GM21423 (cell line): ENCODE measurements at regions not wholly inside any gene's neighbourhood (a gene's known extent, or its start where the extent isn't known, plus 50 kb on each side); places are given as distances from the start of the nearest gene placed in this dataset.

Experiments used
- ATAC-seq: cut with Tn5 transposase; IDR thresholded peaks from one replicate; pipeline ENCODE4 v1.9.1; 2021; ENCODE audit warnings: mild to moderate bottlenecking, moderate library complexity; ENCODE audit not compliant: unreplicated experiment

DNA sequence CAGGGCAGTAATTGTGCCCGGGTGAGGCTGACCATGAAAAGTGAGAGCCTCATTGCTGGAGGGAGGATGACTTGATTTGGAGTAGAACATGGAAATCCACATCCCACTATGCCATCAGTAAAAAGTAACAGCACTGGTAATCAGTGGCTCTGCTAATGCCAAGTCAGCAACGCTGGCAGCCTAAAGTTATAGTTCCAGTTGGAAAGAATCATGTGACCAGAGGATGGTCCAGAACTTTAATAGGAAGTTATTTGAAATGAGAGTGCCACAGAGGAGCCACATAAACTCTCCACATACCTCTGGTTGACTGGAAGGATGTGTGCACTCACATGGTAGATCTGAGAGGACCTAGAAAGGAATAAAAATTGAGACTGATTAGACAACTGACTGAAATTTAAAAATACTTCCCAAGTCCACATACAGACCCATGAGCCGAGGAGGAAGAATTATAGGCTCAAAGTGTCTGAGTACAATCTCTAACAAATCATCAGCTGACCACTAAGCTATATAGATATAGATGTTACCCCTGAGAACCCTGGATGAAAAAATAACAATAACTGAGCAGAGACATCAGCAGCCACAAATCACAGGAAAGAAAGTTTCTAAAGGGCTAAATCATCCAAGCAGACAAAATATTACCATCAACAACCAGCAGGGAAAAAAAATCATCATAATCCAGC is 346.8 kb downstream of the STK39 start:
- ATAC-seq: no peak

DNA sequence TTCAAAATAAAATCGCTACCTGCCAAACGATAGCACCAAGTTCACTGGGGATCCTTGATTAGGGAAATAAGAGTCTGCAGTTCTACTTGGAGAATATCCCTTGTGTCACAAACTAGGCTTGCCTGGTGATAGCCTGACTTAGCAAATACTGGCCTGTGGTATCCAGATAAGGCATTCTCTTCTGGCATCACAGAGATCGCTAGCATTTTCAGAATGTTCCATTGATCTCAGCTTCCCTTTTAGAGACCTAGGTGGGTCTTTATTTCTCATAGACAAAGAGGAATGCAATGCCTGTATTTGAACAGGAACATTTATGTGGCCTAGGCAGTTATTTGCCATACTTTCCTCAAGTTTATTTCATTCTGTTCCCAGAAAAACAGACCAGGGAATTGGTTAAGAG is 349.1 kb downstream of the STK39 start:
- no peak for ATAC-seq

DNA sequence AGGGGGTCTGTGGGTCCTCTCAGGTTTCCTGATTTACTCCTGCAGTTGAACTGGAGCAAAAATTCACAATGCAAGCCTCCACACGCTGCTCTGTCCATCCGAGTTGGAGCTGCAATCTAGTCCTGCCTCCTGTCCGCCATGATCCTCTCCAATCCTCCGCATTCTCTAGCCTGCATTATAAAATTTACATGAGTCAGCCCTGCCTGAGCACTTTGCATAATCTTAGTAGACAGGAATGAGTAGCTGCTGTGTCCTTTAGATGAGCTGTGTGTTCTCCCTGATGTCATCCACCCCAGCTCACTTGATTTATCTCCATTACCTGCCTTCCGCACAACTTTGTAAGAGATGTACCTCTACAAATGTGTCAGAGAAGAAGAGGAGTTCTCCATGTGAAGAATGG is 355.6 kb downstream of the STK39 start:
- ATAC-seq: no peak

DNA sequence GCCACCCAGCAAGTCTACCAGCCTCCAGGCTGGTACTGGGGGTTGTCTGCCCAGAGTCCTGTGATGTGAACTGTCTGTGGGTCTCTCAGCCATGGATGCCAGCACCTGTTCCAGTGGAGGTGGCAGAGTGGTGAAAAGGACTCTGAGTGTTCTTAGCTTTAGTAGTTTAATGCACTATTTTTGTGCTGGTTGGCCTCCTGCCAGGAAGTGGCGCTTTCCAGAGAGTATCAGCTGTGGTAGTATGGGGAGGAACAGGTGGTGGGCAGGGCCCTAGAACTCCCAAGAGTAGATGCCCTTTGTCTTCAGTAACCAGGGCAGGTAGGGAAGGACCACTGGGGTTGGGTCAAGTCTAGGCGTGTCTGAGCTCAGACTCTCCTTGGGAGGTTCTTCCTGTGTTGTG is 356.7 kb downstream of the STK39 start:
- ATAC-seq: no peak

DNA sequence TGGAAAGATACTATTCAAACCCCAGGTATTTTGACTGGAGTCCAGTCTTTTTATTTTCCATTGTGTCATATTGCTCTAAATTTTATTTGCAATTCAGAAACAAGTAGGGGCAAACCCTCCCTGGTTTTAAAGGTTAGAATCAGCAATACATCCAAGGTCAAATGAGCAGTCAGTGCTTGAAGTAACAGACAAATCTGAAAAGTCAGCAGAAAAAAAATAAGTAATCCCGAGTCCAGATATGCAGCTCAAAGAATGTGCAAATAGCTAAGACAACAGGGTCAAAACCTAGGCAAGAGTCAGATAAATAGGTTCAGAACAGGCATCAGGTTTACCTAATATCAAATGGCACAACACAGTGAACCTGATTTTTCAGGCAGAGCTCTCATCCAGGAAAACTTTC is 367.0 kb downstream of the STK39 start:
- no peak for ATAC-seq

DNA sequence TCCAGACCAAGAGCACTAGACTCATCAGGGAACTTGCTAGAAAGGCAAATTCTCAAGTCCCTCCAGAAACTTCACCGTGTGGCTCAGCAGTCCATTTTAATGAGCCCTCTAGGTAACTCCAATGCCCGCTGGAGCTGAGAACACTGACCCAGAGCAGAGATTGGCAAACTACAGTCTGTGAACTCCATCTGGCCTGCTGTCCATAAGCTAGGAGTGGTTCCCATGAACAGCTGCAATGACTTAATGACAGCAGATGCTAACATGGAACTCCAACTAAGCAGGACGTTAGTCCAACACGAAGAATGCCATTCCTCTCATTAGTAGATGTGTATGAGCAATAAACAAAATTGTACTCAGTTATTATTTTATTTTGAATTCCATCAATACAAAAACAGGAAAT is 371.9 kb downstream of the STK39 start:
- ATAC-seq: no peak

DNA sequence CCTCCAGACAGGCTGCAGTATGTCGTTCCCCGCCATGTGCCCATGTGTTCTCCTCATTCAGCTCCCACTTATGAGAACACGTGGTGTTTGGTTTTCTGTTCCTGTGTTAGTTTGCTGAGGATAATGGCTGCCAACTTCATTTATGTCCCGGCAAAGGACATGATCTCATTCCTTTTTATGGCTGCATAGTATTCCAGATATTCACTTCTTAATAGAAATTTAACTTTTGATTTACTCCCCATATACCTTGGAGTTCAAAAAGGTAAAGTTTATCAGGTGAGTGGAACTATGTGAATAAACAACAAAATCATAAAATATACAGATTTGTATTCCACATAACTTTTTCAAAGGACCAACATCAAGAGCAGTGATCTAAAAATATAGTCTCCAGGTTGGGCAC is 372.6 kb downstream of the STK39 start:
- ATAC-seq: no peak

DNA sequence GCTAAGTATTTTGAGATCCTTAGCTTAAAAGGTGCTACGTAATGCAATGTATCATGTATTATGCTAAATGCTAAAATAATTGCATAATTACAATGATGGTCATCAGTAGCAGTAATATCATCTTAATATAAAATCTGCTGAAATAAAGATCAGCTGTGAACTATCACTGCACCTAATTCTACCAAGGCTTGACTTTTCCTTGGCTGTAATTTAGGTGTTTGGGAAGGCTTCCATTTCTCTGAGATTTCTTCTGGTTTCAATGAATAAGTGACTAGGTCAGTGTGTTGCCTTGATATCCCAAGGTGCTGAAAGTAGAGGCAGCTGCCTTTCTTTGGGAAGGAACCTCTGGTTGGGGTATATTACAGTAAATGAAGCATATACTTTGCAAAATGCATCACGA is 376.1 kb downstream of the STK39 start:
- ATAC-seq: no peak

DNA sequence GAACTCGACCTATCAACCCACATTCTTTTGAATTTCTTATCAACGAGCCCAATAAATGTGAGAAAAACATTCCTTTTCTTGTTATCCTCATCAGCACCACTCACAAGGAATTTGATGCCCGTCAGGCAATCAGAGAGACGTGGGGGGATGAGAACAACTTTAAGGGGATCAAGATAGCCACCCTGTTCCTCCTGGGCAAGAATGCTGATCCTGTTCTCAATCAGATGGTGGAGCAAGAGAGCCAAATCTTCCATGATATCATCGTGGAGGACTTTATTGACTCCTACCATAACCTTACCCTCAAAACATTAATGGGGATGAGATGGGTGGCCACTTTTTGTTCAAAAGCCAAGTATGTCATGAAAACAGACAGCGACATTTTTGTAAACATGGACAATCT is 378.2 kb downstream of the STK39 start:
- no peak for ATAC-seq

DNA sequence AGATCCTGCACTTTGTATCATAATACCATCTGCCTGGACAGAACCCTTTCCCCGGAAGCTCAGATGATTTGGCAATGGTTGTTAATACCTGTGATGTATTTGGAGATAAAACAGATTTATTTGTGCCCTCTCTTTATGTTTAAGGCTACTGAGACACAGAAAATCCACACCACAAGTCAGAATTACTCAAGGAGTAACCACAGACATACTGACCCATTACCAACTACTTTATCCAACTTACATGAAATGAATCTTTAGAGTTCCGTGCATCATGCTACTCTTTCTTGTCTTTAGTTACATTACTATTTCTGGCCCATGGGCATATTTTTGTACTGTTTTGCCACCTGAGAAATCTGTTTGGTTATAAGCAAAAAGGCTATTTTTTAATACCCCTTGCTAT is 384.0 kb downstream of the STK39 start:
- no peak for ATAC-seq

DNA sequence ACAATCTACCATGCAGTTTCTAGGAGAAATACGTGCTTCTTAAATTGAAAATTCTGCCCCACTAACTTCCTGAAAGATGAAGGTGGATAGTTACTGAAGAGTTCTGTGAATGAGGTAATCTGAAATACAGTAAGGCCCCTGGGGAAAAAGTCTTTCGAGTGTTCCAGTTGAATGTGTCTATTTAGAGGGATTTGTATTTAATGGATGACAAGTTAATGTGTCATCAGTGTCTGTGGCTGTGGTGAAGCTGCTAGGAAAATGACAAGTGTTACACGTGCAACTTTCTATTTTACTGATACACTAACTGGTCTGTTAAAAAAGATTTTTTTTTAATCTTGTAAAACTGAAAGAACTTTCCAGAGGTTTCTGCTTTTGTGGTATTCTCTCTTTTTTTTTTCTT is 384.6 kb downstream of the STK39 start:
- peak; percentile 78 for ATAC-seq

DNA sequence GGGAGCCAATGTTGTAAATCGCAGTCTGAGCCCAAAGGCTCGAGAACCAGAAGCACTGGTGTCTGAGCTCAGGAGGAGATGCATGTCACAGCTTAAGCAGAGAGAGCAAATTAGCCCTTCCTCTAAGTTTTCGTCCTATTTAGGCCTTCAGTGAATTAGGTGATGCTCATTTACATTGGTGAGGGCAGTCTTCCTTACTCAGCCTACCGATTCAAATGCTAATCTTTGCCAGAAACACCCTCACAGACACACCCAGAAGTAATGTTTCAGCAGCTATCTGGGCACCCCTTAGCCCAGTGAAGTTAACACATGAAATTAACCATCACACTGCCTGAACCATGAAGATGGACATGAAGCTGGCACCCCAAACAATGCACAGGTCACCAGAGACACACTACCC is 385.1 kb downstream of the STK39 start:
- ATAC-seq: peak; percentile 15

DNA sequence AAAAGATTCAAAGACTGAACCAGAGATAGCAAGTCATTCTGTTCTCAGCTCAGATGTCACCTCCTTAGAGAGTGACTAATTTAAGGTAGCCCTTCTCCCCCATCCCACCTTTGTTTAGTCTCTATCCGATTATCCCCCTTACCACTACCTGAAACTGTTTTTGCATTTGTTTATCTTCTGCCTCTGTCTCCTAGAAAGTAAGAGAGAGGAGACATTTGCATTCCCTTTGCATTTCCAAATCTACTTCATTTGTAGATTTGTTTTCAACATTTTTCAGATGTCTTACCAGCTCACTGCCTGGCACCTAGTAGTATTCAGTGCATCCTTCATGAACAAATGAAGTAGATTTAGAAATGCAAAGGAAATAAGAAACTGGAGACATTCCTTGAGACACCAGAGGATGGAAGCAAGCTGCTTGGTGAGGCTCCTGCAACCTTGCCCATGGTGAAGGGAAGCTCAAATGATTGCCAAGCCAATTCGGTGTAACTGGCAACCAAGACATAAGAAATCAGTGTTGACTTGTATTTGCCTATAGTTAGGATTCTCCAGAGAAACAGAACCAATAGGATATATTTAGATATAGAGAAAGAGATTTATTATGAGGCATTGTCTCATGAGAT is 385.7 kb downstream of the STK39 start:
- ATAC-seq: no peak

DNA sequence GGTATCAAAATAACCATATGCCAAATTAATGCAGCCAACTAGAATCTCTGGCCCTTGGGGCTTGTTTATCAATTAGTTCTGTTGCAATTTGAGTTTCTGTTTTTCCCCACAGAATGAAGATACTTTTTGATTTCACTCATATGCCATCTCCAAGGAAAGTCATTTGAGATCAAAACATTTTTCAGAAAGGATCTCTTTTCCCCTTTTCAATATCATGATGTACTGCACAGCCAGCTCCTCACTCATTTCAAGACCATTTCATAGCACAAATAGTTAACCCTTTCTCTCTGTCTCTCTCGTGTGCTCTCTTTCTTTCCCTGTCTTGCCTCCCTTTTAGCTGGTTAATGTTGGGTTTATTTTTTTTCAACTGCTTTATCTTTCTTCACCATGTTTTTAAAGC is 387.3 kb downstream of the STK39 start:
- no peak for ATAC-seq

DNA sequence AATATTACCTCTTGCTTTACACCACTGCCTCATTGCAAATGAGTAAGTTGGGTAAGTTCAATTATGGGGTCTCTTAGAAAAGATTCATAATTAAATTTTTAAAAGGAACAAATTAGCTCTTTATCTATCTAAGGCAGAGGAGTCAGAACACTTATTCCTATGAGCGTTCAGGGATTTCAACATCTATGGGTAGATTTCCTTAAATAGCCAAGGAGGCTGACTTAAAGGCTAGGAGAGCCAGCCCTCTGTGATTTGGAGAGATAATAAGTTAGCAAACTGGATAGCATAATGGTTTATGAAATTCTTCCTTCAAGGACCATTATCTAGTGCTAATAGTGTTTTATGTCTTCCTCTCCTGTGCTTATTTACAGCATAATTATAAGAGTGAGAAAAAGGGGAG is 387.7 kb downstream of the STK39 start:
- no peak for ATAC-seq

DNA sequence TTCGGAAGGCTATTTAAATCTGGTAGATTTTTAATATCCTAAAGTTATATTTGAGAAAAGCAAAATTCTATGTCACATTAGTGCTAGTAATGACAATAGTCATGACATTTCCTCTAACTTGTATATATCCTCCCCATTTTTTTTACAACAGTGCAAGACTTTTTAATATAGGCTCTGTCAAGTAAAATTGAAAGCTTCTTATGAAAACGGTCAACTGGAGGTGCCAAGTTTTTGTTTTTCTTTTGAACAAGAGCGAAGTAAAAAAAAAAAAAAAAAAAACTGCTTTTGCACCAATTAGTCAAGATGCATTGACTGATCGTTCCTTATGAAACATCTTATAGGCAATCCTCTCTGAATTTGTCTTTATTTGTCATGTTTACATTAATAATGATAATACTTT is 389.3 kb downstream of the STK39 start:
- ATAC-seq: no peak

DNA sequence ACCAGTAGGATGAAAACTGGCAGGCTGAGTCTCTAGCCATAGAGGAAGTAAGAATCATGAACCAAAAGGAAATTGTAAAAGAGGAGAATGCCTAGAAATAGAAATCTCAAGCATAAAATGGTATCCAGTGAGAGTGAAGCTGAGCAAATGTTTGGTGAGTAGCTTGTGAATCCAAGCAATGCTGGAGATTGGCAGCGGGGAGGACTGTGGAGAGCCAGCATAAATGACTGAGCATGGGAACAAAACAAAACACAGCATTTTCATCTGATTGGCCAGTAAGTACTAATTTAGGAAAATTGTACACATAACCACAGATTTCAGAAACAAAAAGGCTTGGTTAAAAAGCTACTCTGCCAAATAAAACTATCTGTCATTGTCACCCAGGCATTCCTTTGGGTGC is 390.0 kb downstream of the STK39 start:
- ATAC-seq: no peak

DNA sequence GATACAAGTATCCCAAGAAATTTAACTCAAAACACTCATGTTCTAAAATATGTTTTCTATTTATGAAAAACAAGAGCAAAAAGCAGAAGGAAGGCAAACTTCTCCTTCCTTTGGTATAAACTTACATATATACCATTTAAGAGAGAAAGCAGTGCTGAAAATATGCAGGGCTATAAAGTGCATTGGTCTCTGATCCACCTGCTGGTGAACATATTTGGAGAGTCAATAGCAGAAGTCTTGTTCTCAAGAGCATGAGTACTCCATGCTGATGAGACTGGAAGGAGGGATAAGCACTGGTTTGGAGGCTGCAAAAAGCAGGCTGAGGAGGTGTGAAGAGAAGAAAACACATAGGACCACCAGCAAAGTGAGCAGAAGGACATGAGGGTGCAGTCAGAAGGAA is 391.2 kb downstream of the STK39 start:
- no peak for ATAC-seq

DNA sequence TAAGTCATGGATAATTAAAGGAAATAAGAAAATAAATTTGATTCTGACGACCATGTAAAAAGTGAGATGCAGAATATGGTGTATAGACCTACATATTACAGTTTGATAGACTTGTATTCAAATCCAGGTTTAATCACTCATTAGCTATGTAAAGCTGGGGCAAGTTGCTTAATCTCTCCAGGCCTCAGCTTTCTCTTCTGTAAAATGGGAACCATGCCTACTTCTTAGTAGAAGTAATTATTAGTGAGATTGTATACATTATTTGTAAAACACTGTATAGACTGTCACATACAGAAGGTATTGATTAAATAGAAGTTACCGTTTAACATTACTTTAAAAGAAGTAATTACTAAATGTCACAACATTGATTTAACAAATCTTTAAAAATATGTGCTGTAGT is 392.2 kb downstream of the STK39 start:
- no peak for ATAC-seq

DNA sequence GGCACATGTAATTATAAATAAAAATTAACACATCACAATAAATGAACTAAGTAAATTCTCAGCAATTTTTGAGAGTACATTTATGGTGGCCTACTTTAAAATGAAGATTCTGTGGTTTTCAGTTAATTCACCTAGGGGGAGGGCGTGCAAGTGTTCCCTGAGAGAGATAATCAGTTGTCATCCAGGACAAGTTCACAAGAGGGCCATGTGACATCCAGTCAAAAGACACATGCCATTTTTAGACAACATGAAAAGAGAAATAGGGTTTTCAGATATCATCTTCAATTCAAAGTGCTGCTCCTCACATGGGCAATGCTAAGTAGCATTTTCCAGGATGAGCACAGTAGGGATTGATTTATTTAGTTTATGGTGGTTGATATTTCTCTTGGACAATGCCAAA is 393.7 kb downstream of the STK39 start:
- no peak for ATAC-seq

DNA sequence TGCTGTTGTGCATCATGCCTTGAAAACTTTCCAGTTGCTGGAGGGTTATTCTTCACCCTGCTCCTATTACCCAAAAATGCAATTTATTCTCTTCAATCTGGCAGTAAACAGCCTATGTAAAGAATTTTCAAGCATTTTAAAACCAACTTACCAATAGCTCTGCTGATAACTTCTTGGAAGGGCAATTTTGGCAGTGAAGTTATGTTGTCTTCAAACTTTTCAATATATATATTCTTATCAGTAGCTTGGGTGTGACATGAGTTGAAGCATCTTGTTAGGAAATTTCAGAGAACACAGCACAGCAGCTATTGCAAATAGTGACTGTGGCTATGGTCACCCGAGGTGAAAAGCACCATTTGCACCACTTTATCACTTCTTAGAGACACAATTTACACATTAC is 395.5 kb downstream of the STK39 start:
- no peak for ATAC-seq

DNA sequence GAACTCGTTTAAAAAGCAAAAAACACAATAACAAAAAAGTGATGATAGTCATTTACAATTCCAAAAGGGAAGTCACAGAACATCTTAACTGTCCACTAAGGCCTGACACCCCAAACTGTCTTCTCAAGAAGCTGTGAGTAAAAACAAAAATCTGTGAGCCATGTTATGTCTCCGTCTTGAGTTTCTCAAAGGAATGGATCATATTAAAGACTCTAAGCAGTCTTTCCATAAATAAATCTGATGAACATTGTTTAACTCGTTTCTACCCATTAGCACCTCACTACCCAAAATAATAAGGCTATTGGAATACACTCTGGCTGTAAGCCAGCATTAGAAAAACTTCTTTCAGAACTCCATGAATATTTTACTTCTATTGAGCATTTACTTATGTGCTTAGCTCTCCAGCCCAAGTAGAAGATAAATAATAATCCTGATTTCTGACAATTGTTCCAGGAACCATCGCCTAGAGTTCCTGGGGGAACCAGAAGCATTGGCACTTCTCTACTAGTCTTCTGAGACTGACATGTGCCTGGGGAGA is 396.0 kb downstream of the STK39 start:
- ATAC-seq: no peak
